ENCODE measurements at regions not wholly inside any gene's neighbourhood (a gene's known extent, or its start where the extent isn't known, plus 50 kb on each side); places are given as distances from the start of the nearest gene placed in this dataset.

DNA sequence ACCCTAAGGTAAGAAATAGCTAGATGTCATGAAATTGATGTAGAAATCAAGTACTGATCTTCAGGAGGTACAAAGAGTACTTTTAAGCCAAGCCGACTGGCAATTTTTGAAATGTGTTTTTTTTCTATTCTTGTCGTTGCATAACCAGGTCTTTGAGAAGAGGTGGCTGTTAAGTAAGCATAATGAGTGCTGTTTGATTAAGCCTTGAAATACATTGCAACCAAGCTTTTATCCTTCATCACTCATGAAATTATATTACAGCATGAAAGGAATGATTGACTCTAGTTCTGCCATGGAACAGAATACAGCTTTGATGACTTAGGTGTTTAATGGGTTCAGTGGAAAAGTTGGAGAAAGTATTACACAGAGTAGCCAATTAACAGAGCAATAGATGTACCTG, 1720.2 kb upstream of the SEL1L start:
- DNase-seq: no peak
- Mint-ChIP-seq H3K9me3 (peaks cover 6% of the 10 kb centered on the region), H3K27me3 (ENCODE audit: low read depth) (no peaks in the 10 kb centered on the region), H3K36me3 (ENCODE audit: insufficient read depth) (no peaks in the 10 kb centered on the region), H3K4me1 (ENCODE audit: low read depth) (no peaks in the 10 kb centered on the region), H3K4me3 (no peak overlapping the region)
- ATAC-seq: no peak

DNA sequence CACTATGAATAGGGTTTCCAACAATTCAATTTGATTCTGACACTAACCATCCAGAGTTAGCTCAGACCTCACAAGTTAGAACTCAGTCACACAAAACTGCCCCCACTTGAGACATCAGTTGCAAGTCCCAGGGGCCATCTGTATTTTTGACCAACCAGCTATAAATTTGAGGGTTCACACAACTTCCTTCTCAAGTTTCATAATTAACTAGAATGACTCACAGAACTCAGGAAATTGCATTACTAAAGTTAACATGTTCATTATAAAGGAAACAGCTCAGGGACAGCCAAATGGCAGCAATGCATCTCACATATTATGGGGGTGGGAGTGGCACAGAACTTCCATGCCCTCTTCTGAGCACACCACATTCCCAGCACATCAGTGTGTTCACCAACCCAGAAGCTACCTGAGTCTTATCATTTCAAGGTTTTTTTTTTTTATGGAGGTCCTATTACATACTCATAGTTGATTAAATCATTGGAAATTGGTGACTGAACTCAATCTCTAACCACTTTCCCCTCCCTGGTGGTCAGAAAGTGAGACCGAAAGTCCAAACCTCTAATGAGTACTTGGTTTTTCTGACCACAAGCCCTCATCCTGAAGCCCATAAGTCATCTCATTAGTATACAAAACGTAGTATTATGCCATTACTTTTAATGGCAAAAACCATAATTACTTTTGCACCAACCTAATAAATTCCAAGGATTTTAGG, 1721.5 kb upstream of the SEL1L start:
- H3K4me3 Mint-ChIP-seq: no peak overlapping the region
- H3K9me3 Mint-ChIP-seq: peaks cover 6% of the 10 kb centered on the region
- H3K4me1 Mint-ChIP-seq (ENCODE audit: low read depth): no peaks in the 10 kb centered on the region
- no peaks in the 10 kb centered on the region for H3K27me3 Mint-ChIP-seq (ENCODE audit: low read depth)
- H3K36me3 Mint-ChIP-seq (ENCODE audit: insufficient read depth): no peaks in the 10 kb centered on the region
- ATAC-seq (no peak), DNase-seq (no peak)

DNA sequence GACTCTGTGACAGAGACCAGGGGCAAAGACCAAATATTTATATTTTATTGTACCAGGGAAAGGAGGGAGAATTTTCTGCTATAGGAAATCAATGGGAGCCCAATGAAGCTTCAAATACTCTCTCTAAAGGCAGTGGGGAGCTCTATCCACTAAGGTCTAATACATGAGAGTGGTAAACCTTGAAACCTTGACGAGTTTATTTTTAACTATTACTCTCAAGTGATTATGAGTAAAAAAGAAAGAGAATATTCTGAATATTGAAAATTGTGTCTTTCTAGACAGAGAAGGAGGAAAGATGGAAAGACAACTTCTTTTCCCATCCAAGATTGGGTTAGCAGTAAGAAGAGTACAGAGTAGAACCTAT, 1722.1 kb upstream of the SEL1L start:
- no peak for DNase-seq
- Mint-ChIP-seq H3K4me3 (no peak overlapping the region), H3K36me3 (ENCODE audit: insufficient read depth) (no peaks in the 10 kb centered on the region), H3K27me3 (ENCODE audit: low read depth) (no peaks in the 10 kb centered on the region), H3K9me3 (peaks cover 6% of the 10 kb centered on the region), H3K4me1 (ENCODE audit: low read depth) (no peaks in the 10 kb centered on the region)
- no peak for ATAC-seq

DNA sequence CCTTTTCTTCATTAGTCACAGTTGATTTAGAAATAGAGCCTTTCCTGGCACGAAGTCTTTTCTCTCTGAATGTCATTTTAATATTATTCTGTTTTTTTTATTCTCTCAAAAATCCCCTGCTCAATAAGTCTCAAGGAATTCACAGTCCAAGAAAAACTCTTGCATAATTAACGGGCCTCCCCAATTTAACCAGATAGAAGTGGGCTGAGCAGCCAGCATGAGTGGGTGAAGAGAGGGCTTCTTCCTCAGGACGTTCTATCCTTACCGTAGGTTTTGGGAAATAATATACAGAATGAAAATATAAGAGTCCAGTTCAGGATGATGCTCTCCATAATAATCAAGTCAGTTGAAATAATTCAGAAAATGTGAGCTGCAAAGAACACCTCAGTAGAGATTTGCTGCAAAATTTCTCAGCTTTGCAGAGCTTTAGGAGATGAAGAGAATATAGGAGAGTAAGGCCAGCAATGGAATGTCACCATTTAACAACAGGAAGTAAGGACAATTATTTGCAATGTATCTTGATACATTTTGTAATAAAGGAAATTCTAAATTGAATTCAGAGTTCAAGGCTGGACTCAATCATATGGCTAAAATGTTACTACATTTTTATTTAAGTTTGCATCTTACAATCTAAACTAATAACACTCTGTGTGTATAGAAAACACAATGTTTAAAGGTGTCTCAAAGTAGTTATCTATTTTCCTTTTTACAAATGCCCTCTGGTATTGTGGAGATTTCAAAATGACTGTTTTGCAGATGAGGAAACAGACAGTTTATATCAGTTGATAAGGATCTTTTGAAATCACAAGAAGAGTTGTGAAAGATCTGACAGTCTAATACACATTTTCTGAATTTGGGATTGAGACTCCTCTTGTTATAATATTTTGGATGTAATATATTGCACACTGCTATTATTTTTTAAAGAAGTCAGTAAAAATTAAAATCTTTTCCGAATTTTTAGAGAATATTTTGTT, 1724.1 kb upstream of the SEL1L start:
- H3K9me3 Mint-ChIP-seq: peaks cover 6% of the 10 kb centered on the region
- no peaks in the 10 kb centered on the region for H3K36me3 Mint-ChIP-seq (ENCODE audit: insufficient read depth)
- ATAC-seq (no peak), DNase-seq (no peak)
- no peak overlapping the region for H3K4me3 Mint-ChIP-seq
- no peaks in the 10 kb centered on the region for H3K27me3 Mint-ChIP-seq (ENCODE audit: low read depth)
- no peaks in the 10 kb centered on the region for H3K4me1 Mint-ChIP-seq (ENCODE audit: low read depth)

DNA sequence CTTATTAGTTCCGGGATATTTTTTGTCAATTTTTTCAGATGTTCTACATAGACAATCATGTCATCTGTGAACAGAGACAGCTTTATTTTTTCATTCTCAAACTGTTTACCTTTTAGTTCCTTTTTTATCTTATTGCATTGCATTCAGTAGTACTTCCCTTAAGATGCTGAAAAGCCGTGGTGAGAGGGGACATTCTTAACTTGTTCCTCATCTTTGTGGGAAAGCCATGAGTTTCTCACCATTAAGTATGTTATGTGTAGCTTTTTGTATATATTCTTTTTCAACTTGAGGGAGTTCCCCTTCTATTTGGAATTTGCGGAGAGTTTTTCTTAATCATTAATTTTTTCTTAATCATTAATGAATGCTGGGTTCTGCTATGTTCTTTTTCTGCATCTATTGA, 1727.1 kb upstream of the SEL1L start:
- ATAC-seq (no peak), DNase-seq (no peak)
- H3K36me3 Mint-ChIP-seq (ENCODE audit: insufficient read depth): no peaks in the 10 kb centered on the region
- peaks cover 4% of the 10 kb centered on the region for H3K9me3 Mint-ChIP-seq
- no peaks in the 10 kb centered on the region for H3K27me3 Mint-ChIP-seq (ENCODE audit: low read depth)
- no peak overlapping the region for H3K4me3 Mint-ChIP-seq
- H3K4me1 Mint-ChIP-seq (ENCODE audit: low read depth): no peaks in the 10 kb centered on the region

DNA sequence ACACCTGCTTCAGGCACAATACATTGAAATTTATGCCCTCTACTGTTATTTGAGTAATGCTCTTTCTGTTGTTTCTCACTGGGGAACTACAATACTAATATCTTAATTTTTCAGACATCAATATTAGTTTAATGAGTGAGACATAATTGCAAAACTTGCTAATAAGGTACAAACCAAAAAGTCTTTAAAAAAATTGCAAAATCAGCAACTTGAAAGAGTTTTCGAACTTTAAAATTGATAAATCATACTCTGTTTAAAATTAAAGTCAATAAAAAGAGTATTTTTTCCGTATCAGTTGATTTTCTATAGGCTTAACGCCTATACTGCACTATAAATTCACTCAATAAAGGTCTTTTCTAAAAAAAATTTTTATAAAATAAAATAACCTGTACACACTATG, 1735.9 kb upstream of the SEL1L start:
- Mint-ChIP-seq H3K27me3 (ENCODE audit: low read depth) (no peaks in the 10 kb centered on the region), H3K4me3 (no peak overlapping the region), H3K9me3 (peaks cover 14% of the 10 kb centered on the region), H3K36me3 (ENCODE audit: insufficient read depth) (no peaks in the 10 kb centered on the region), H3K4me1 (ENCODE audit: low read depth) (no peaks in the 10 kb centered on the region)
- ATAC-seq (no peak), DNase-seq (no peak)

DNA sequence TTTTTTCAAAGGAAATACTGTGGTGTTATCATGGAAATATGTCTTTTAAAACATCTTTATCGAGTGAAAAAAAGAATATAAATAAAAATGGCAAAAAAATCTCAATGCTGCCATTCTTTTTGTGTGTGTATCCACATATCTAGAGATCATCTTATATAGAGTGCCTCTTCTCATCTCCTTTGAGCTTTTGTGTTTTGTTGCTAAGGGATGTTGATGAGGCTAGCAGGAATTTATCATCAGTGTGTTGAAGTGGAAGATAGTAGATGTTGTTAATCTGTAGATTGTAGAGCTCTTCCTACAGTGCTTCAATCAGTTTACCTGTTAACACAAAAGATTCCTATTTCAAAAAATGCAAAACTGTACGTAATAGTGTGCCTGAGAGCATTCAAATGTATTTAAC, 1738.0 kb upstream of the SEL1L start:
- no peaks in the 10 kb centered on the region for H3K36me3 Mint-ChIP-seq (ENCODE audit: insufficient read depth)
- no peak for ATAC-seq
- H3K9me3 Mint-ChIP-seq: peaks cover 26% of the 10 kb centered on the region
- no peak for DNase-seq
- H3K27me3 Mint-ChIP-seq (ENCODE audit: low read depth): no peaks in the 10 kb centered on the region
- H3K4me3 Mint-ChIP-seq: no peak overlapping the region
- H3K4me1 Mint-ChIP-seq (ENCODE audit: low read depth): no peaks in the 10 kb centered on the region

DNA sequence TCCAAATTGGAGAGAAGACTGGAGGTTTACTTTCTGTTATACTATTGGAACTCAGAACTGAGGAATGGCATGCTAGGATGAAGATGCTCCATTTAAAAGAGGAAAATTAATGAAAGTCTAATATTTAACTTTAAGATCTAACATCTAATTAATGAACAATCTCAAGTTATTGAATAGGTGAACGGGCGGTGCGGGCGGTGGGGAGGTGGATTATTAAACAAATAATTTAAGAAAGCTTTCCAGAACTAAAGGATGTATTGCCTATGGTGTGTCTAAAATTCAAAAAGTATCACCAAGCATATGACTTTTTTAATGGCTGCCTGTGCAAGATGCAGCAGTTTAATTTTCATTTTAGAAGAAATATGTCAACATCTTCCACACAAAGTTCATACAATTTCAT, 1747.1 kb upstream of the SEL1L start:
- Mint-ChIP-seq H3K27me3 (ENCODE audit: low read depth) (no peaks in the 10 kb centered on the region), H3K4me3 (no peak overlapping the region)

DNA sequence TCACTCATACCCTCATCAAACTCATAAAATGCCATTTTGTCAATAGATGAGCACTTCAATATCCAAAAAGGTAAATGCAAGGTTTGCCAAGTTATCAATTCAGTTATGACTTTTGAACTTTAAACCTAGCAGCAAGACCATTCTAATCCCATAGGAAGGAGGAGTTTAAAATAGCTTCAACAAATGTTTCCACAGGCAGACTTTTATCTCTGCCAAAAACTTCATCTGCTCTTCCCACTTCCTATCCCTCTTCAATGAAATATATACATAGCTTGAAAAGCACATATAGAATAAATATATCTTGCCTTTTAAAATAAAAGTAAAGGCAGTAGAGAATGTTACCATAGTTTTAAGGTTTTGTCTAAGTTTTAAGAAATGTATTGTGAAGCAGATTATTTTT, 1749.1 kb upstream of the SEL1L start:
- no peak for DNase-seq
- H3K4me3 Mint-ChIP-seq: no peak overlapping the region
- H3K9me3 Mint-ChIP-seq: peaks cover 8% of the 10 kb centered on the region
- no peak for ATAC-seq
- H3K36me3 Mint-ChIP-seq (ENCODE audit: insufficient read depth): no peaks in the 10 kb centered on the region
- H3K4me1 Mint-ChIP-seq (ENCODE audit: low read depth): no peaks in the 10 kb centered on the region
- H3K27me3 Mint-ChIP-seq (ENCODE audit: low read depth): no peaks in the 10 kb centered on the region

More for the DNA sequence above, 1747.1 kb upstream of the SEL1L start:
- ATAC-seq (no peak), DNase-seq (no peak)
- H3K9me3 Mint-ChIP-seq: peaks cover 8% of the 10 kb centered on the region
- H3K4me1 Mint-ChIP-seq (ENCODE audit: low read depth): no peaks in the 10 kb centered on the region
- H3K36me3 Mint-ChIP-seq (ENCODE audit: insufficient read depth): no peaks in the 10 kb centered on the region

DNA sequence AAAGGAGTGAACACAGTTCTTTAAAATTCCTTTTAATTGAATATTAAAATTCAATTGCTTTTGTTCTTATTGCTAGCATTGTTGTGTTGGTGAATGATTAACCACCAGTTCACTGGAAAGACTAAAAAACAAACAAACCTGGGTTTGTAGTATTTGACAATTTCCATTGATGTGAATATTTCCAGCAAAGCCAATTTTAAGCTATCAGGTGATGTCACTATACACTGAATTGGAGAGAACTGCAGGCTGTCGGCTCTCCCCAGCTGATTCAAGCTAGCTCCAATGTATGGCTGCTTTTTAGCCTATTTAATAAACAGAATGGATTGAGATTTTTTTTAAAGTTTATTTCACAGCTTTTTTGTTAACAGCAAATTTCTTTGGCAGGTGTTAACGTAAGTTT, 1753.6 kb upstream of the SEL1L start:
- Mint-ChIP-seq H3K9me3 (peaks cover 12% of the 10 kb centered on the region), H3K4me1 (ENCODE audit: low read depth) (no peaks in the 10 kb centered on the region), H3K27me3 (ENCODE audit: low read depth) (no peaks in the 10 kb centered on the region), H3K4me3 (no peak overlapping the region), H3K36me3 (ENCODE audit: insufficient read depth) (no peaks in the 10 kb centered on the region)
- ATAC-seq: no peak
- no peak for DNase-seq

DNA sequence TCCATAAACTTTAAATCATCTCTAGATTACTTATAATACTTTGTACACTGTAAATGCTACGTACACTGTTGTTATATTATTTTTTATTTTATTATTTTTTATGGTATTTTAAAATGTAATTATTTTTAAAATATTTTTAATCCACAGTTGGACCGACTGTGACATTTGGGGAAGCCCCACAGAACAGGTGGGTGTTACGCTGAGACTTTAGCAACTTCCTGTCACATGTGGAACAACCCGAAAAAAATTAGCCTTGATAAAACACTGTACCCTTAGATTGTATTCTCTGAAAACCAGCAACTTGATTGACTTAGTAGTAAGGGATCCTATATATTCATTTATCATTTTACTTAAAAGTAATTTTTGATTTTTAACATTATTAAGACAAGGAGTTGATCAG, 1755.7 kb upstream of the SEL1L start:
- DNase-seq (no peak), ATAC-seq (no peak)
- H3K27me3 Mint-ChIP-seq (ENCODE audit: low read depth): no peaks in the 10 kb centered on the region
- H3K4me3 Mint-ChIP-seq: no peak overlapping the region
- H3K4me1 Mint-ChIP-seq (ENCODE audit: low read depth): no peaks in the 10 kb centered on the region
- H3K36me3 Mint-ChIP-seq (ENCODE audit: insufficient read depth): no peaks in the 10 kb centered on the region
- peaks cover 12% of the 10 kb centered on the region for H3K9me3 Mint-ChIP-seq

DNA sequence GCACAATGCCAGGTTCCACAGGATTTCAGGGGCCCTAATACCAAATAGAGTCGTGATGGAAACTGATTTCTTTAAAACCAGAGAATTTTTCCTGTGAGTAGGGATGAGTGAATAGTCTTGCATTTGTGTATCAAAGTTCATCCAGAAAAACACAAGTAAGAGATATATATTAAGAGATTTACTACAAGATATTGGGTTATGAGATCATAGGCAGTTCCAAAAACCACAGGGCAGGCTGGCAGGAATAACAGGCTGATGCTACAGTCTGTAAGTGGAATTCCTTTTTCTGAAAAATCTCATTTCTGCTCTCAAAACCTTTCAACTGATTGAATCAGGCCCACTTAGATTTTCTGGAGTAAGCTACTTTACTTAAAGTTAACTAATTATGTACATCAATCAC, 1756.2 kb upstream of the SEL1L start:
- H3K4me1 Mint-ChIP-seq (ENCODE audit: low read depth): no peaks in the 10 kb centered on the region
- H3K4me3 Mint-ChIP-seq: no peak overlapping the region
- peaks cover 13% of the 10 kb centered on the region for H3K9me3 Mint-ChIP-seq
- no peaks in the 10 kb centered on the region for H3K36me3 Mint-ChIP-seq (ENCODE audit: insufficient read depth)
- ATAC-seq: no peak
- no peaks in the 10 kb centered on the region for H3K27me3 Mint-ChIP-seq (ENCODE audit: low read depth)
- no peak for DNase-seq

DNA sequence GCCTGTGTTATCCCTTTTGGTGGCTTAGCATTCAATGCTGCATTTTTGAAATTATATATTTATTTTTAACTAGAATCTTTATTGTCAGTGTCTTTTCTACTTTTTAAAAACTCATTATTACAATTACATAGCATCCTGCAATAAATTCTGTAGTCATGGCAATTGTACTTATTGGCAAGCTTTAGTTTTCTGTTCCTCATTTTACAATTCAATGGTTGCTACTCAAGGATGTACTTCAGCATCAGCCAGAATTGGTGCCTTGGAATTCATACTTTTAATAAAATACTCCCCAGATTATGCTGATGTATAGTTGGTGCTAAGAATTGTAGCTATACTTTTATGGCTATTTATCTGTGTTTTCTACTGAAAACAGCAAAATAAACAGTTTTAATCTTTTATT, 1756.8 kb upstream of the SEL1L start:
- no peaks in the 10 kb centered on the region for H3K4me1 Mint-ChIP-seq (ENCODE audit: low read depth)
- H3K4me3 Mint-ChIP-seq: no peak overlapping the region
- peaks cover 17% of the 10 kb centered on the region for H3K9me3 Mint-ChIP-seq
- H3K27me3 Mint-ChIP-seq (ENCODE audit: low read depth): no peaks in the 10 kb centered on the region
- H3K36me3 Mint-ChIP-seq (ENCODE audit: insufficient read depth): no peaks in the 10 kb centered on the region
- ATAC-seq (no peak), DNase-seq (no peak)

DNA sequence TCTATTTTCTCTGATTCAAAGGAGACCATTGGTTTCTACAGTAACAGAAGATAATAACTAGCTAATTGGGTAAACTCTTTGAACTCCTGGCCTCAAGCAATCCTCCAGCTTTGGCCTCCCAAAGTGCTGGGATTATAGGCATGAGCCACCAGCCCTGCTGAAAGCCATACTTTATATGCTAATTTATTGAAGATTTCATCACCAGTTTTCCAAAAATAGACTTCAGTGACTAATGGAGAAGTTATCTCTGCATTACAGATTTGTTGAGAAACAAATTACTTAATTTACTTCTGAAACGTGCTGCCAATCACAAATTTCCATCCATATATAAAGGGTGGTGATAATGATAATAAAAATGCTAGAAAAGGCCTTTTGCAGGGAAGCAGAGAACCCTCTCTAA, 1758.1 kb upstream of the SEL1L start:
- peaks cover 13% of the 10 kb centered on the region for H3K9me3 Mint-ChIP-seq
- no peaks in the 10 kb centered on the region for H3K36me3 Mint-ChIP-seq (ENCODE audit: insufficient read depth)
- H3K27me3 Mint-ChIP-seq (ENCODE audit: low read depth): no peaks in the 10 kb centered on the region
- no peak overlapping the region for H3K4me3 Mint-ChIP-seq
- H3K4me1 Mint-ChIP-seq (ENCODE audit: low read depth): no peaks in the 10 kb centered on the region
- ATAC-seq: no peak
- no peak for DNase-seq

DNA sequence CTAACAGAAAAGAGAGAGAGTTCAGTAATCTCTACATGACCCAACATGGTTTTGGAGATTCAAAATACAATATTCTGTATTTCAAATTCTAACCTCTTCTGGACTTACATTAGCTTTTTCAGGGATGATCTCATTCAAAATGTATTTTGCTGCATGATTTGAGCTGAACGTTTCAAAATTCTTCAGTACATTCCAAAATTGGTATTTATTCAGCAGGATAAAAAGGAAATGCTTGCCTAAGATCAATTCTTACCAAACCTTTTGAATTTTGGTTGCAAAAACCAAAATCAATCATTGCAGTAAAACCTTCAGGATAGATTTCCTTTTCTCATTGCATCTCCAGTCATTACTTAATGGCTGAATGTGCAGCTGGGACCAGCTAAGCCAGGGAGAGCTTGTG, 1761.3 kb upstream of the SEL1L start:
- H3K4me3 Mint-ChIP-seq: no peak overlapping the region

More for the DNA sequence above, 1761.3 kb upstream of the SEL1L start:
- DNase-seq: no peak
- ATAC-seq: no peak
- Mint-ChIP-seq H3K27me3 (ENCODE audit: low read depth) (no peaks in the 10 kb centered on the region), H3K36me3 (ENCODE audit: insufficient read depth) (no peaks in the 10 kb centered on the region), H3K4me1 (ENCODE audit: low read depth) (no peaks in the 10 kb centered on the region), H3K9me3 (peaks cover 6% of the 10 kb centered on the region)
